Loucy (cell line): ENCODE measurements at regions not wholly inside any gene's neighbourhood (a gene's known extent, or its start where the extent isn't known, plus 50 kb on each side); places are given as distances from the start of the nearest gene placed in this dataset.

Source experiments
- H2AFZ ChIP-seq: fragments of 200-600 bp; sonication (generic); 2 replicates; pipeline ENCODE4 v1.6.0; 2016; ENCODE audit warnings: antibody characterized with exemption, mild to moderate bottlenecking, low read length, moderate library complexity
- H3F3A ChIP-seq: fragments of 200-600 bp; 2 replicates; pipeline ENCODE4 v1.6.0; 2016; ENCODE audit warnings: antibody characterized with exemption, low read depth, mild to moderate bottlenecking
- H3K27me3 ChIP-seq: fragments of 200-600 bp; sonication (generic); 2 replicates; pipeline ENCODE4 v1.6.1; 2014; ENCODE audit warnings: low read length, mild to moderate bottlenecking; ENCODE audit not compliant: insufficient read depth, poor library complexity, severe bottlenecking
- H3K36me3 ChIP-seq: fragments of 200-600 bp; sonication (generic); 2 replicates; pipeline ENCODE4 v1.6.1; 2016; ENCODE audit warnings: low read length; ENCODE audit not compliant: insufficient read depth
- H3K4me1 ChIP-seq: fragments of 200-600 bp; sonication (generic); 2 replicates; pipeline ENCODE4 v1.5.1; 2014; ENCODE audit warnings: low read length, mild to moderate bottlenecking; ENCODE audit not compliant: insufficient read depth, poor library complexity, severe bottlenecking
- H3K4me2 ChIP-seq: fragments of 200-600 bp; sonication (generic); 2 replicates; pipeline ENCODE4 v1.6.0; 2014; ENCODE audit warnings: antibody characterized with exemption, low read length, low read depth, mild to moderate bottlenecking; ENCODE audit not compliant: poor library complexity, severe bottlenecking
- H3K4me3 ChIP-seq: fragments of 200-600 bp; sonication (generic); 2 replicates; pipeline ENCODE4 v1.5.1; 2014; ENCODE audit warnings: low read length, mild to moderate bottlenecking, mixed read lengths; ENCODE audit not compliant: poor library complexity, severe bottlenecking
- H3K79me2 ChIP-seq: fragments of 200-600 bp; sonication (generic); 2 replicates; pipeline ENCODE4 v1.6.1; 2014; ENCODE audit warnings: low read length; ENCODE audit not compliant: insufficient read depth
- H3K9ac ChIP-seq: fragments of 200-600 bp; sonication (generic); 2 replicates; pipeline ENCODE4 v1.6.0; 2014; ENCODE audit warnings: mild to moderate bottlenecking, low read depth, low read length, moderate library complexity; ENCODE audit not compliant: poor library complexity, severe bottlenecking
- H3K9me2 ChIP-seq: fragments of 200-600 bp; sonication (generic); replicated peaks from 2 replicates; pipeline ENCODE4 v1.6.1; 2016; ENCODE audit warnings: low read depth, low read length, mixed read lengths
- H3K9me3 ChIP-seq: fragments of 200-600 bp; sonication (generic); 2 replicates; pipeline ENCODE4 v1.6.1; 2014; ENCODE audit warnings: mild to moderate bottlenecking, antibody characterized with exemption, low read length, low read depth; ENCODE audit not compliant: insufficient read depth
- H4K20me1 ChIP-seq: fragments of 200-600 bp; sonication (generic); 2 replicates; pipeline ENCODE4 v1.6.0; 2014; ENCODE audit warnings: antibody characterized with exemption, low read length, mild to moderate bottlenecking; ENCODE audit not compliant: insufficient read depth, poor library complexity, severe bottlenecking
- CTCF ChIP-seq: fragments of 200-600 bp; sonication (generic); conservative IDR thresholded peaks from 2 replicates; pipeline ENCODE4 v1.5.1; 2014; ENCODE audit warnings: mild to moderate bottlenecking, antibody characterized with exemption, low read length
- EZH2phosphoT487 ChIP-seq: fragments of 200-600 bp; IDR thresholded peaks from 2 replicates; pipeline ENCODE4 v1.6.1; 2018; ENCODE audit warnings: antibody characterized with exemption, mild to moderate bottlenecking, moderate library complexity, borderline replicate concordance

GRCh38 chr9:36764364-36765076, 191.8 kb downstream of the MELK start:
- H4K20me1 ChIP-seq, result no peaks in the 10 kb centered on the region

GRCh38 chr9:36765077-36765390, 192.3 kb downstream of the MELK start:
- Histone ChIP-seq H3K4me2 (peak overlapping the region; percentile 90), H3F3A (peaks cover 4% of the 10 kb centered on the region; the same call in 1 of the 2 replicates), H3K79me2 (no peaks in the 10 kb centered on the region), H3K4me3 (peak overlapping the region; percentile 72), H3K27me3 (peaks cover 11% of the 10 kb centered on the region), H3K9me3 (no peaks in the 10 kb centered on the region), H3K9me2 (no peaks in the 10 kb centered on the region), H2AFZ (no peak overlapping the region), H4K20me1 (no peaks in the 10 kb centered on the region), H3K9ac (peak overlapping the region; percentile 73), H3K4me1 (peaks cover 12% of the 10 kb centered on the region), H3K36me3 (no peaks in the 10 kb centered on the region)
- no peak for TF ChIP-seq EZH2phosphoT487
- TF ChIP-seq CTCF, result no peak

More at GRCh38 chr9:36764364-36765076, 191.8 kb downstream of the MELK start:
- H2AFZ ChIP-seq, result no peak overlapping the region
- H3K4me2 ChIP-seq, result peak overlapping the region; percentile 90
- H3K9me2 ChIP-seq, result no peaks in the 10 kb centered on the region
- H3K79me2 ChIP-seq, result no peaks in the 10 kb centered on the region
- H3K9ac ChIP-seq, result no peak overlapping the region
- H3K36me3 ChIP-seq, result no peaks in the 10 kb centered on the region
- H3K4me3 ChIP-seq, result peak overlapping the region; percentile 72
- H3F3A ChIP-seq, result peaks cover 4% of the 10 kb centered on the region; the same call in 1 of the 2 replicates
- peaks cover 12% of the 10 kb centered on the region for H3K4me1 ChIP-seq
- H3K9me3 ChIP-seq, result no peaks in the 10 kb centered on the region
- H3K27me3 ChIP-seq, result peaks cover 11% of the 10 kb centered on the region
- TF ChIP-seq EZH2phosphoT487 (no peak), CTCF (no peak)

GRCh38 chr9:36765468-36766341, 193.0 kb downstream of the MELK start:
- Histone ChIP-seq H3K36me3 (no peaks in the 10 kb centered on the region), H3K9ac (peak overlapping the region; percentile 73), H3K4me3 (peak overlapping the region; percentile 72), H3F3A (peaks cover 4% of the 10 kb centered on the region; the same call in 1 of the 2 replicates), H3K9me3 (no peaks in the 10 kb centered on the region), H3K27me3 (peaks cover 11% of the 10 kb centered on the region), H3K9me2 (no peaks in the 10 kb centered on the region), H3K4me1 (peaks cover 12% of the 10 kb centered on the region), H4K20me1 (no peaks in the 10 kb centered on the region), H2AFZ (peak overlapping the region; percentile 73), H3K79me2 (no peaks in the 10 kb centered on the region), H3K4me2 (peak overlapping the region; percentile 90)
- TF ChIP-seq EZH2phosphoT487 (no peak), CTCF (no peak)
